ENCODE measurements at regions not wholly inside any gene's neighbourhood (a gene's known extent, or its start where the extent isn't known, plus 50 kb on each side); places are given as distances from the start of the nearest gene placed in this dataset.

DNA sequence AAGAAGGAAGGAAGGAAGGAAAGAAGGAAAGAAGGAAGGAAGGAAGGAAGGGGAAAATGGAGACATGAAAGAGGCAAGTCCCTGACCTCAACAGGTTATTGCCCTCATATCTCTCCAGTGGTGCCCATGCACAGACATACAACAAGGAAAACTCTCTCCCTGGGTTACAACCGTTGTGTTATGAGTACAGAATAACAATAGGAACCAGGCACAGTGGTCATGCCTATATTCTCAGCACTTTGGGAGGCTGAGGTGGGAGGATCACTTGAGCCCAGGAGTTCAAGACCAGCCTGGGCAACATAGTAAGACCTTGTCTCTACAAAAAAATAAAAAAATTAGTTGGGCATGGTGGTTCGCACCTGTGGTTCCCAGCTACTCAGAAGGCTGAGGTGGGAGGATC is 139.4 kb upstream of the HMGA2 start:
- no peak for TF ChIP-seq EZH2 (IDR thresholded peaks at IDR 0.05; ENCODE audit: low read depth)
- TF ChIP-seq, protein P1, sequence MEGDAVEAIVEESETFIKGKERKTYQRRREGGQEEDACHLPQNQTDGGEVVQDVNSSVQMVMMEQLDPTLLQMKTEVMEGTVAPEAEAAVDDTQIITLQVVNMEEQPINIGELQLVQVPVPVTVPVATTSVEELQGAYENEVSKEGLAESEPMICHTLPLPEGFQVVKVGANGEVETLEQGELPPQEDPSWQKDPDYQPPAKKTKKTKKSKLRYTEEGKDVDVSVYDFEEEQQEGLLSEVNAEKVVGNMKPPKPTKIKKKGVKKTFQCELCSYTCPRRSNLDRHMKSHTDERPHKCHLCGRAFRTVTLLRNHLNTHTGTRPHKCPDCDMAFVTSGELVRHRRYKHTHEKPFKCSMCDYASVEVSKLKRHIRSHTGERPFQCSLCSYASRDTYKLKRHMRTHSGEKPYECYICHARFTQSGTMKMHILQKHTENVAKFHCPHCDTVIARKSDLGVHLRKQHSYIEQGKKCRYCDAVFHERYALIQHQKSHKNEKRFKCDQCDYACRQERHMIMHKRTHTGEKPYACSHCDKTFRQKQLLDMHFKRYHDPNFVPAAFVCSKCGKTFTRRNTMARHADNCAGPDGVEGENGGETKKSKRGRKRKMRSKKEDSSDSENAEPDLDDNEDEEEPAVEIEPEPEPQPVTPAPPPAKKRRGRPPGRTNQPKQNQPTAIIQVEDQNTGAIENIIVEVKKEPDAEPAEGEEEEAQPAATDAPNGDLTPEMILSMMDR (conservative IDR thresholded peaks at IDR 0.05): no peak

Data from PC-9 (cell line).